ENCODE measurements at regions not wholly inside any gene's neighbourhood (a gene's known extent, or its start where the extent isn't known, plus 50 kb on each side); places are given as distances from the start of the nearest gene placed in this dataset.

DNA sequence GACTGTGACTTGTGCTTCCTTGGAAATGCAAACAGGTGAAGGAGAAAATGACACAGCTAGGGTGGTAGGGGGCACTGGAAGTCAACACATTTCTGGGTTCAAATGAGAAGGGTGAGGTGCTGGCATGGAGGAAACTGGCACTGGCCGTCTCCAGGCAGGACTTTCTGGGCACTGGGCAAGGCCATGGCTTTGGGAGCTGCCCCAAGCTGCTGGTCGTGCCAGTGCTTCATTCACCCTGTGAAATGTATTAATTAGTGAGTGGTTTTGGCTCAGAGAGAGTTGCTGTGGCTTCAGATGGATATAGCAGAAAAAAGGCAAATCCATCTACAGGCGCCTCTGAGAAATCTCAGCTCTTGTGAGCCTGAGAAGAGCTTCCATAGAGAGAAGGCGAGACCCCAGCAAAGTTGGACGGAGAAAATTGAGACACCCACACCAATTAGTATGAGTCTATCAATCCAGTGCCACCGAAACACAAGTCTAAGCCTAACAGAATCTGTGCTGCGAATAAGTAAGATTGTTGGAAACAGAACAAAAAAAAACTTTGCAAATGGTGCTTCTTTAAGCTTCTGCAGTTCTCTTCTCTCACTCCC is 202.1 kb upstream of the TNP1 start:
- TF ChIP-seq, protein P1, sequence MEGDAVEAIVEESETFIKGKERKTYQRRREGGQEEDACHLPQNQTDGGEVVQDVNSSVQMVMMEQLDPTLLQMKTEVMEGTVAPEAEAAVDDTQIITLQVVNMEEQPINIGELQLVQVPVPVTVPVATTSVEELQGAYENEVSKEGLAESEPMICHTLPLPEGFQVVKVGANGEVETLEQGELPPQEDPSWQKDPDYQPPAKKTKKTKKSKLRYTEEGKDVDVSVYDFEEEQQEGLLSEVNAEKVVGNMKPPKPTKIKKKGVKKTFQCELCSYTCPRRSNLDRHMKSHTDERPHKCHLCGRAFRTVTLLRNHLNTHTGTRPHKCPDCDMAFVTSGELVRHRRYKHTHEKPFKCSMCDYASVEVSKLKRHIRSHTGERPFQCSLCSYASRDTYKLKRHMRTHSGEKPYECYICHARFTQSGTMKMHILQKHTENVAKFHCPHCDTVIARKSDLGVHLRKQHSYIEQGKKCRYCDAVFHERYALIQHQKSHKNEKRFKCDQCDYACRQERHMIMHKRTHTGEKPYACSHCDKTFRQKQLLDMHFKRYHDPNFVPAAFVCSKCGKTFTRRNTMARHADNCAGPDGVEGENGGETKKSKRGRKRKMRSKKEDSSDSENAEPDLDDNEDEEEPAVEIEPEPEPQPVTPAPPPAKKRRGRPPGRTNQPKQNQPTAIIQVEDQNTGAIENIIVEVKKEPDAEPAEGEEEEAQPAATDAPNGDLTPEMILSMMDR (IDR thresholded peaks at IDR 0.05) = no peak
- no peak for TF ChIP-seq POLR2A (IDR thresholded peaks at IDR 0.05)

All from uterus (tissue), 2 donors.